HepG2 (cell line): ENCODE measurements at regions not wholly inside any gene's neighbourhood (a gene's known extent, or its start where the extent isn't known, plus 50 kb on each side); places are given as distances from the start of the nearest gene placed in this dataset.
A peak's percentile ranks its signal among the peaks of the same experiment; 100 is the strongest.

Experiments used
- ATAC-seq: fragments of 200-7000 bp; cut with Tn5 transposase; 3 replicates; pipeline ENCODE4 v1.9.1; 2020; ENCODE audit warnings: mild to moderate bottlenecking, moderate library complexity
- BruUV-seq: library from RNA; stranded (reverse); fragments of 400-500 nt; replicated peaks from 2 replicates; lab custom pipeline; 2021; lab: Mats Ljungman, UMichigan
- CTCF ChIA-PET: fragments of 300-600 bp; formaldehyde crosslinking; extraction: SDS; loops from one replicate; lab custom pipeline; 2021; ENCODE audit warnings: low total read pairs, inconsistent platforms, low intra/inter-chr PET ratio; lab: Yijun Ruan, JAX
- POLR2A ChIA-PET: fragments of 350-600 bp; sonication (Branson Sonifier 250); formaldehyde crosslinking; loops from one replicate; lab custom pipeline; 2020; ENCODE audit warnings: antibody characterized with exemption, inconsistent platforms; lab: Yijun Ruan, JAX
- DNase-seq: peaks from one replicate; pipeline ENCODE4 v3.0.0-alpha.2; 2015; ENCODE audit warnings: low spot score
- FAIRE-seq: peaks from 3 replicates; lab custom pipeline; 2011; peaks lifted over from hg19 to GRCh38; lab: Jason Lieb, UNC
- H2AFZ ChIP-seq: one replicate; pipeline ENCODE4 v1.6.1; 2011; ENCODE audit warnings: low read length, inconsistent platforms
- H3K27ac ChIP-seq: fragments of 300-600 bp; 3 replicates; pipeline ENCODE4 v1.8.0; 2011; ENCODE audit warnings: mixed run types, mild to moderate bottlenecking, mixed read lengths, low read length, inconsistent platforms; ENCODE audit not compliant: insufficient read depth; ENCODE audit errors: extremely low read length
- H3K27me3 ChIP-seq, 2 experiments: fragments of 200-600 bp in 1 of 2; 2 replicates in 1 of 2; 3 replicates in 1 of 2; pipeline versions ENCODE4 v1.6.0 to v1.8.0; 2011; ENCODE audit warnings: low read length in 2 of 2, mild to moderate bottlenecking in 2 of 2, moderate library complexity in 2 of 2, inconsistent platforms in 1 of 2; ENCODE audit not compliant: insufficient read depth in 2 of 2, control insufficient read depth in 1 of 2
- H3K36me3 ChIP-seq, 2 experiments: fragments of 200-600 bp in 1 of 2; replicated peaks in 1 of 2; 2 replicates in 1 of 2; 3 replicates in 1 of 2; pipeline versions ENCODE4 v1.5.1 to v1.8.0; 2011; ENCODE audit warnings: low read length in 2 of 2, inconsistent platforms in 1 of 2; ENCODE audit not compliant: insufficient read depth in 2 of 2, control insufficient read depth in 1 of 2
- H3K4me1 ChIP-seq: 2 replicates; pipeline ENCODE4 v1.5.1; 2012; ENCODE audit warnings: low read length, inconsistent platforms; ENCODE audit not compliant: insufficient read depth
- H3K4me2 ChIP-seq: 2 replicates; pipeline ENCODE4 v1.6.0; 2011; ENCODE audit warnings: low read depth, low read length, inconsistent platforms
- H3K4me3 ChIP-seq, 3 experiments: fragments of 200-600 bp in 1 of 3; sonication (generic), shearing (Covaris generic) in 1 of 3; replicated peaks in 1 of 3; 2 replicates each; pipeline ENCODE4 v1.5.1; 2011 to 2016; ENCODE audit warnings: low read length in 3 of 3, inconsistent platforms in 2 of 3, low read depth in 2 of 3, mild to moderate bottlenecking in 2 of 3, control low read depth in 1 of 3, mixed read lengths in 1 of 3; ENCODE audit not compliant: insufficient read depth in 1 of 3
- H3K79me2 ChIP-seq: one replicate; pipeline ENCODE4 v1.6.1; 2011; ENCODE audit warnings: low read length, inconsistent platforms; ENCODE audit not compliant: insufficient read depth
- H3K9ac ChIP-seq: 2 replicates; pipeline ENCODE4 v1.6.0; 2011; ENCODE audit warnings: mild to moderate bottlenecking, low read depth, low read length, inconsistent platforms; ENCODE audit not compliant: insufficient read depth
- H3K9me3 ChIP-seq: 2 replicates; pipeline ENCODE4 v1.5.1; 2012; ENCODE audit warnings: mild to moderate bottlenecking, low read length
- H4K20me1 ChIP-seq: 2 replicates; pipeline ENCODE4 v1.6.0; 2011; ENCODE audit warnings: inconsistent platforms, mild to moderate bottlenecking, low read length, moderate library complexity; ENCODE audit not compliant: insufficient read depth
- GATA4 ChIP-seq: sonication (generic); IDR thresholded peaks from 2 replicates; pipeline ENCODE4 v1.6.1; 2016; ENCODE audit warnings: antibody characterized with exemption, low read depth, borderline replicate concordance
- MAFF ChIP-seq: IDR thresholded peaks from 2 replicates; pipeline ENCODE4 v1.6.1; 2011; ENCODE audit warnings: low read depth, low read length, improper control_type of control experiment
- MAFK ChIP-seq, 2 experiments: IDR thresholded peaks in 1 of 2; conservative IDR thresholded peaks in 1 of 2; 2 replicates each; pipeline ENCODE4 v1.6.1; 2011; ENCODE audit warnings: improper control_type of control experiment in 2 of 2, low read length in 2 of 2
- SMYD3 ChIP-seq: sonication (generic); formaldehyde crosslinking; IDR thresholded peaks from 2 replicates; pipeline ENCODE4 v1.8.1; 2023; ENCODE audit warnings: mild to moderate bottlenecking, missing genetic modification reagents
- WGBS: methylation state at CpG from one replicate; pipeline ENCODE4 v1.1.6; 2017; ENCODE audit warnings: low lambda C conversion rate; 5-methylcytosine and 5-hydroxymethylcytosine counted together
- in situ Hi-C: cut with HindIII; loops from 2 replicates; pipeline ENCODE4 v1.10.0; 2017; ENCODE audit warnings: low pct_unique_long_range_greater_than_20kb; ENCODE audit not compliant: extremely low pct_ligation_motif_present
- intact Hi-C: fragments of 100-400 bp; cut with micrococcal nuclease; formaldehyde crosslinking; loops from one replicate; pipeline ENCODE4 v1.10.0; 2022; ENCODE audit not compliant: unreplicated experiment
- TF ChIP-seq, protein P1 (sequence below), 2 experiments: sonication (generic) in 1 of 2; formaldehyde crosslinking in 1 of 2; IDR thresholded peaks; 2 replicates each; pipeline versions ENCODE4 v1.5.1 to v1.6.1; 2011 to 2020; ENCODE audit warnings: borderline replicate concordance in 1 of 2, low read depth in 1 of 2, low read length in 1 of 2, mild to moderate bottlenecking in 1 of 2, missing genetic modification reagents in 1 of 2, moderate library complexity in 1 of 2
- TF ChIP-seq, protein P2 (sequence below): sonication (generic); formaldehyde crosslinking; IDR thresholded peaks from 2 replicates; pipeline ENCODE4 v1.4.0; 2020; ENCODE audit warnings: missing genetic modification reagents, borderline replicate concordance

DNA sequence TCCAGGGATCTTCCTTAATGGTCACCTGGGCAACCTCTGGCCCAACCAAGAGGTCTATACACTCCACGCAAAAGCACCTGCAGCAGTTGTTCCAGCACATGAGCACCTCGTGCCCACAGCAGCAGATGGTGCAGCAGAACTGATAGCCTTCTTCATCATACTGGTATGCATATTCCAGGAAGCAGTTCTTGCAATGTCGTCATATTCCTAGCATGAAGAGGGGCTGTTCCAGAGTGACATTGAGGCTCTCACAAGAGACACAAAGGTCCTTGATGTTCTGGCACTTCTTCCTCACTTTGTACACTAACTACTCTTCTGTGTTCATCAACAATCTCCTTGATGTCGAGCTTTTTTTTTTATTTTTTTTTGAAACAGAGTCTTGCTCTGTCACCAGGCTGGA lies 386.2 kb downstream of the MEIS1 start:
- TF ChIP-seq GATA4, result no peak
- TF ChIP-seq MAFK (conservative IDR thresholded peaks at IDR 0.05 in 1 of 2, IDR thresholded peaks at IDR 0.05 in 1 of 2; ENCODE audit: low read length in 2 of 2), result peak; percentile 64 to 73
- TF ChIP-seq MAFF, result 0 out of 2 replicates have a peak, but pooled peaks have one; percentile 59
- FAIRE-seq, result no peak
- Histone ChIP-seq H3K4me3 (no peak overlapping the region), H3K27ac (no peak overlapping the region), H3K36me3 (no peaks in the 10 kb centered on the region), H4K20me1 (no peaks in the 10 kb centered on the region), H2AFZ (no peak overlapping the region), H3K9me3 (peaks cover 29% of the 10 kb centered on the region), H3K4me1 (0 out of 2 replicates have a peak, but pooled peaks cover 7% of the 10 kb centered on the region), H3K27me3 (no peaks in the 10 kb centered on the region), H3K79me2 (no peaks in the 10 kb centered on the region), H3K9ac (no peak overlapping the region), H3K4me2 (no peak overlapping the region)
- WGBS, result 33% methylated on average over 4 of the region's 4 CpGs
- DNase-seq, result no peak
- ChIA-PET CTCF (no interaction called here), POLR2A (no interaction called here)
- intact Hi-C loops, result no loop called here
- in situ Hi-C loops, result no loop called here
- ATAC-seq, result no peak
- BruUV-seq, result no TSS peak

DNA sequence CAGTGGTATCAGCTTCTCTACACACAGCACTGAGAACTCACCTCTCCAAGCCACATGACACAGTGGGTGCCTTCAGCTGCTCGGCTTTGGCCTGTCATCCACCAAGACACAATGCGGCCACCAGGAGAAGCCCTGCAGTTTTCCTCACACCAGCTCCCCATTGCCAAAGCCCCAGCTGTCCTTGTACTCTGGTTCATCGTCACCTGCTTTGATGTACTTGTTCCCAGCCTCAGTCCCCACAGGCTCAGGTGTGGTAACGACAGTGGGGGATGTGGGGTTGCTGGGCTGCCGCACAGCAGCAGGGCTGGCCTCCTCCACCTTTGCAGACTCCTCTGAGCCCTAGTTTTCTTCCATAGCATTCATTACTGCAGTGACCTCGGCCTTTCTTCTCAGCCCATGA lies 387.3 kb downstream of the MEIS1 start:
- H3K4me3 ChIP-seq, result no peak overlapping the region
- H3K79me2 ChIP-seq, result no peaks in the 10 kb centered on the region
- no peak for ATAC-seq
- H2AFZ ChIP-seq, result no peak overlapping the region
- H3K4me1 ChIP-seq, result 0 out of 2 replicates have a peak, but pooled peaks cover 7% of the 10 kb centered on the region
- no peaks in the 10 kb centered on the region for H3K27me3 ChIP-seq
- CTCF ChIA-PET, result no interaction called here
- WGBS, result 30% methylated on average over 3 of the region's 6 CpGs
- H3K27ac ChIP-seq, result no peak overlapping the region
- no peak for FAIRE-seq
- H3K9me3 ChIP-seq, result peaks cover 31% of the 10 kb centered on the region
- POLR2A ChIA-PET, result no interaction called here
- no TSS peak for BruUV-seq
- DNase-seq, result no peak
- H3K9ac ChIP-seq, result no peak overlapping the region
- intact Hi-C loops (no loop called here), in situ Hi-C loops (no loop called here)
- no peak overlapping the region for H3K4me2 ChIP-seq
- no peaks in the 10 kb centered on the region for H3K36me3 ChIP-seq
- no peaks in the 10 kb centered on the region for H4K20me1 ChIP-seq
- no peak for TF ChIP-seq SMYD3
- TF ChIP-seq, protein P1, sequence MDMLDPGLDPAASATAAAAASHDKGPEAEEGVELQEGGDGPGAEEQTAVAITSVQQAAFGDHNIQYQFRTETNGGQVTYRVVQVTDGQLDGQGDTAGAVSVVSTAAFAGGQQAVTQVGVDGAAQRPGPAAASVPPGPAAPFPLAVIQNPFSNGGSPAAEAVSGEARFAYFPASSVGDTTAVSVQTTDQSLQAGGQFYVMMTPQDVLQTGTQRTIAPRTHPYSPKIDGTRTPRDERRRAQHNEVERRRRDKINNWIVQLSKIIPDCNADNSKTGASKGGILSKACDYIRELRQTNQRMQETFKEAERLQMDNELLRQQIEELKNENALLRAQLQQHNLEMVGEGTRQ (IDR thresholded peaks at IDR 0.05; ENCODE audit: low read depth, low read length), result no peak
- TF ChIP-seq, protein P1 (CRISPR knock-in tag; IDR thresholded peaks at IDR 0.05; ENCODE audit: borderline replicate concordance), result no peak
- TF ChIP-seq, protein P2, sequence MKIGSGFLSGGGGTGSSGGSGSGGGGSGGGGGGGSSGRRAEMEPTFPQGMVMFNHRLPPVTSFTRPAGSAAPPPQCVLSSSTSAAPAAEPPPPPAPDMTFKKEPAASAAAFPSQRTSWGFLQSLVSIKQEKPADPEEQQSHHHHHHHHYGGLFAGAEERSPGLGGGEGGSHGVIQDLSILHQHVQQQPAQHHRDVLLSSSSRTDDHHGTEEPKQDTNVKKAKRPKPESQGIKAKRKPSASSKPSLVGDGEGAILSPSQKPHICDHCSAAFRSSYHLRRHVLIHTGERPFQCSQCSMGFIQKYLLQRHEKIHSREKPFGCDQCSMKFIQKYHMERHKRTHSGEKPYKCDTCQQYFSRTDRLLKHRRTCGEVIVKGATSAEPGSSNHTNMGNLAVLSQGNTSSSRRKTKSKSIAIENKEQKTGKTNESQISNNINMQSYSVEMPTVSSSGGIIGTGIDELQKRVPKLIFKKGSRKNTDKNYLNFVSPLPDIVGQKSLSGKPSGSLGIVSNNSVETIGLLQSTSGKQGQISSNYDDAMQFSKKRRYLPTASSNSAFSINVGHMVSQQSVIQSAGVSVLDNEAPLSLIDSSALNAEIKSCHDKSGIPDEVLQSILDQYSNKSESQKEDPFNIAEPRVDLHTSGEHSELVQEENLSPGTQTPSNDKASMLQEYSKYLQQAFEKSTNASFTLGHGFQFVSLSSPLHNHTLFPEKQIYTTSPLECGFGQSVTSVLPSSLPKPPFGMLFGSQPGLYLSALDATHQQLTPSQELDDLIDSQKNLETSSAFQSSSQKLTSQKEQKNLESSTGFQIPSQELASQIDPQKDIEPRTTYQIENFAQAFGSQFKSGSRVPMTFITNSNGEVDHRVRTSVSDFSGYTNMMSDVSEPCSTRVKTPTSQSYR (CRISPR knock-in tag), result no peak
